ENCODE measurements at regions not wholly inside any gene's neighbourhood (a gene's known extent, or its start where the extent isn't known, plus 50 kb on each side); places are given as distances from the start of the nearest gene placed in this dataset.

DNA sequence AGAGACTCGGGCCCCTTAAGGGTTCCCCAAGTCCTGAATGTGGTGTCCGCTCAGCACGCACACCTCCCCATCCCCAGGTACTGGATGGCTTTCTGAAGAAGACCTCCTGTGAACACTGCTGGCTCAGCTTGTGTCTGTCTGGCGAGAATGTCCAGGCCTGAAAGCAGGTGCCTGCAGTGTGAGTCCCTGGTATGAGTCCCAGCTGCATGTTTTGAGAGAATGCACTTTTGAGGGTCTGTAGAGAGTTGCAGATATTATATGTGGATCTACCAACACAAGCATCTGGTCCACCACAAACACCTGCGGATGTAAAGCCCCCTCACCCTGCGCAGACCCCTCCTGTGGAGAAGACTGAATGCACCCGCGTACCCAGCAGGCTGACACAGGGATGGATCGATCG is 1308.9 kb downstream of the TBC1D22A start:
- TF ChIP-seq POLR2A (IDR thresholded peaks at IDR 0.05) (no peak), POLR2AphosphoS5 (IDR thresholded peaks at IDR 0.05) (no peak)
- TF ChIP-seq, protein P1, sequence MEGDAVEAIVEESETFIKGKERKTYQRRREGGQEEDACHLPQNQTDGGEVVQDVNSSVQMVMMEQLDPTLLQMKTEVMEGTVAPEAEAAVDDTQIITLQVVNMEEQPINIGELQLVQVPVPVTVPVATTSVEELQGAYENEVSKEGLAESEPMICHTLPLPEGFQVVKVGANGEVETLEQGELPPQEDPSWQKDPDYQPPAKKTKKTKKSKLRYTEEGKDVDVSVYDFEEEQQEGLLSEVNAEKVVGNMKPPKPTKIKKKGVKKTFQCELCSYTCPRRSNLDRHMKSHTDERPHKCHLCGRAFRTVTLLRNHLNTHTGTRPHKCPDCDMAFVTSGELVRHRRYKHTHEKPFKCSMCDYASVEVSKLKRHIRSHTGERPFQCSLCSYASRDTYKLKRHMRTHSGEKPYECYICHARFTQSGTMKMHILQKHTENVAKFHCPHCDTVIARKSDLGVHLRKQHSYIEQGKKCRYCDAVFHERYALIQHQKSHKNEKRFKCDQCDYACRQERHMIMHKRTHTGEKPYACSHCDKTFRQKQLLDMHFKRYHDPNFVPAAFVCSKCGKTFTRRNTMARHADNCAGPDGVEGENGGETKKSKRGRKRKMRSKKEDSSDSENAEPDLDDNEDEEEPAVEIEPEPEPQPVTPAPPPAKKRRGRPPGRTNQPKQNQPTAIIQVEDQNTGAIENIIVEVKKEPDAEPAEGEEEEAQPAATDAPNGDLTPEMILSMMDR (IDR thresholded peaks at IDR 0.05 in 8 of 11, conservative IDR thresholded peaks at IDR 0.05 in 3 of 11) = no peak

All from spleen (tissue), 7 donors.